ENCODE measurements at regions not wholly inside any gene's neighbourhood (a gene's known extent, or its start where the extent isn't known, plus 50 kb on each side); places are given as distances from the start of the nearest gene placed in this dataset.
"Not testable (repeated sequence)": the region's sequence is repeated elsewhere in the genome, so short reads cannot be mapped to it uniquely, and the experiment has no call there.

GRCh38 chr22:48297296-48297695 is 1530.4 kb downstream of the BRD1 start:
- Mint-ChIP-seq H3K4me3 (no peak overlapping the region), H3K27ac (no peak overlapping the region), H3K4me1 (no peaks in the 10 kb centered on the region), H3K9me3 (peaks cover 6 to 9% (median 6%) of the 10 kb centered on the region in 3 donors), H3K27me3 (no peaks in the 10 kb centered on the region), H3K36me3 (no peaks in the 10 kb centered on the region)

GRCh38 chr22:48289954-48290353 is 1527.5 kb downstream of the TBC1D22A start:
- not testable (repeated sequence) for H3K27me3 Mint-ChIP-seq, H3K4me1 Mint-ChIP-seq, H3K36me3 Mint-ChIP-seq, H3K27ac Mint-ChIP-seq, H3K4me3 Mint-ChIP-seq
- H3K9me3 Mint-ChIP-seq = peaks cover 5 to 17% (median 8%) of the 10 kb centered on the region in 3 donors

GRCh38 chr22:48288376-48288940 is 1526.0 kb downstream of the TBC1D22A start:
- H3K4me3 Mint-ChIP-seq = no peak overlapping the region
- H3K9me3 Mint-ChIP-seq = peaks cover 2 to 17% (median 9%) of the 10 kb centered on the region in 3 donors
- H3K4me1 Mint-ChIP-seq = no peaks in the 10 kb centered on the region
- no peak overlapping the region for H3K27ac Mint-ChIP-seq
- H3K27me3 Mint-ChIP-seq = peaks cover 2% of the 10 kb centered on the region
- peaks cover 5% of the 10 kb centered on the region for H3K36me3 Mint-ChIP-seq

GRCh38 chr22:48287031-48287430 is 1524.6 kb downstream of the TBC1D22A start:
- Mint-ChIP-seq H3K4me1 (no peaks in the 10 kb centered on the region), H3K4me3 (no peak overlapping the region), H3K36me3 (peaks cover 5% of the 10 kb centered on the region), H3K27me3 (peaks cover 2% of the 10 kb centered on the region), H3K9me3 (peaks cover 0 to 14% (median 6%) of the 10 kb centered on the region in 3 donors), H3K27ac (peak overlapping the region in 1 of 3 donors; percentile 92)

GRCh38 chr22:48284671-48285070 is 1522.2 kb downstream of the TBC1D22A start:
- H3K4me3 Mint-ChIP-seq = no peak overlapping the region
- H3K27ac Mint-ChIP-seq = no peak overlapping the region
- H3K9me3 Mint-ChIP-seq = peaks cover 4 to 7% (median 5%) of the 10 kb centered on the region in 3 donors
- peaks cover 5% of the 10 kb centered on the region for H3K36me3 Mint-ChIP-seq
- H3K27me3 Mint-ChIP-seq = peaks cover 4% of the 10 kb centered on the region
- H3K4me1 Mint-ChIP-seq = no peaks in the 10 kb centered on the region

- H3K27me3 Mint-ChIP-seq = peaks cover 4% of the 10 kb centered on the region
- H3K4me1 Mint-ChIP-seq = no peaks in the 10 kb centered on the region
- peaks cover 2% of the 10 kb centered on the region for H3K36me3 Mint-ChIP-seq
- H3K4me3 Mint-ChIP-seq = no peak overlapping the region
- H3K9me3 Mint-ChIP-seq = peaks cover 4 to 7% (median 5%) of the 10 kb centered on the region in 3 donors
- no peak overlapping the region for H3K27ac Mint-ChIP-seq
Measured at GRCh38 chr22:48282804-48283203, 1520.4 kb downstream of the TBC1D22A start.

GRCh38 chr22:48279461-48279756 is 1517.0 kb downstream of the TBC1D22A start:
- peaks cover 4 to 7% (median 4%) of the 10 kb centered on the region in 3 donors for H3K9me3 Mint-ChIP-seq
- H3K27me3 Mint-ChIP-seq = peaks cover 9% of the 10 kb centered on the region
- no peaks in the 10 kb centered on the region for H3K36me3 Mint-ChIP-seq
- H3K27ac Mint-ChIP-seq = no peak overlapping the region
- no peak overlapping the region for H3K4me3 Mint-ChIP-seq
- no peaks in the 10 kb centered on the region for H3K4me1 Mint-ChIP-seq

- Mint-ChIP-seq H3K27me3 (peaks cover 11% of the 10 kb centered on the region), H3K4me1 (no peaks in the 10 kb centered on the region), H3K4me3 (no peak overlapping the region), H3K36me3 (no peaks in the 10 kb centered on the region), H3K27ac (no peak overlapping the region), H3K9me3 (peaks cover 3 to 7% (median 7%) of the 10 kb centered on the region in 3 donors)
Measured at GRCh38 chr22:48278620-48279460, 1516.4 kb downstream of the TBC1D22A start.

GRCh38 chr22:48277868-48278581 is 1515.6 kb downstream of the TBC1D22A start:
- no peaks in the 10 kb centered on the region for H3K4me1 Mint-ChIP-seq
- peaks cover 11% of the 10 kb centered on the region for H3K27me3 Mint-ChIP-seq
- H3K36me3 Mint-ChIP-seq = no peaks in the 10 kb centered on the region
- peaks cover 0 to 8% (median 2%) of the 10 kb centered on the region in 3 donors for H3K9me3 Mint-ChIP-seq
- no peak overlapping the region for H3K4me3 Mint-ChIP-seq
- no peak overlapping the region for H3K27ac Mint-ChIP-seq

GRCh38 chr22:48276994-48277867 is 1514.8 kb downstream of the TBC1D22A start:
- H3K27me3 Mint-ChIP-seq = peaks cover 15% of the 10 kb centered on the region
- peaks cover 0 to 8% (median 2%) of the 10 kb centered on the region in 3 donors for H3K9me3 Mint-ChIP-seq
- H3K27ac Mint-ChIP-seq = no peak overlapping the region
- H3K4me3 Mint-ChIP-seq = no peak overlapping the region
- H3K36me3 Mint-ChIP-seq = no peaks in the 10 kb centered on the region
- H3K4me1 Mint-ChIP-seq = no peaks in the 10 kb centered on the region

GRCh38 chr22:48275412-48275811 is 1513.0 kb downstream of the TBC1D22A start:
- H3K9me3 Mint-ChIP-seq = peaks cover 0 to 4% (median 2%) of the 10 kb centered on the region in 3 donors
- H3K36me3 Mint-ChIP-seq = no peaks in the 10 kb centered on the region
- H3K4me3 Mint-ChIP-seq = no peak overlapping the region
- no peaks in the 10 kb centered on the region for H3K4me1 Mint-ChIP-seq
- no peak overlapping the region for H3K27ac Mint-ChIP-seq
- H3K27me3 Mint-ChIP-seq = peaks cover 16% of the 10 kb centered on the region

GRCh38 chr22:48270731-48271130 is 1508.3 kb downstream of the TBC1D22A start:
- Mint-ChIP-seq H3K9me3 (peaks cover 0 to 8% (median 2%) of the 10 kb centered on the region in 3 donors), H3K27ac (no peak overlapping the region), H3K27me3 (peaks cover 11% of the 10 kb centered on the region), H3K4me1 (no peaks in the 10 kb centered on the region), H3K36me3 (no peaks in the 10 kb centered on the region), H3K4me3 (no peak overlapping the region)

GRCh38 chr22:48268771-48269552 is 1506.5 kb downstream of the TBC1D22A start:
- Mint-ChIP-seq H3K4me3 (no peak overlapping the region), H3K27ac (no peak overlapping the region), H3K9me3 (peaks cover 0 to 7% (median 0%) of the 10 kb centered on the region in 3 donors), H3K36me3 (no peaks in the 10 kb centered on the region), H3K4me1 (no peaks in the 10 kb centered on the region), H3K27me3 (peaks cover 10% of the 10 kb centered on the region)

GRCh38 chr22:48268293-48268692 is 1505.8 kb downstream of the TBC1D22A start:
- no peak overlapping the region for H3K27ac Mint-ChIP-seq
- no peaks in the 10 kb centered on the region for H3K36me3 Mint-ChIP-seq
- H3K4me3 Mint-ChIP-seq = no peak overlapping the region
- H3K4me1 Mint-ChIP-seq = no peaks in the 10 kb centered on the region
- H3K27me3 Mint-ChIP-seq = peaks cover 11% of the 10 kb centered on the region
- H3K9me3 Mint-ChIP-seq = peaks cover 0 to 4% (median 0%) of the 10 kb centered on the region in 3 donors
